ENCODE measurements at regions not wholly inside any gene's neighbourhood (a gene's known extent, or its start where the extent isn't known, plus 50 kb on each side); places are given as distances from the start of the nearest gene placed in this dataset.
"Not testable (repeated sequence)": the region's sequence is repeated elsewhere in the genome, so short reads cannot be mapped to it uniquely, and the experiment has no call there.

DNA sequence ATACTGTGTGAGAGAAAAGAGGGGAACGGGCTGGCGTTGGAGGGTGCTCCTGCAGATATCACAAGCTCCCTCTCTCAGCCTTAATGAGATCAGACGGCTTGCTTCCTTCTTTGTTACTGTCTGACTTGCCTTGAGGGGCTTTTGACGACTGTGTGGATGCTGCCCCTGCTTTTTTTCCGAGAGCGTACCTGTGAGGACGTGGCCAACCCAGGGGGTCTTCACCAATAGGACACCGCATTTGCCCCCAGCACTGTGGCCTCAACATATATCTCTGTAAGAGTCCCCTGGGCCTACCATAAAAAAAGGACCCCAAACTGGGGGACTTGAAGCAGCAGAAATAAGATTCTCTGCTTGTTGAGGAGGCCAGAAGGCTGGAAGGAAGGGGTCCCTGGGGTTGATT is 143.9 kb downstream of the SHOX start:
- Mint-ChIP-seq H3K27me3 (no peaks in the 10 kb centered on the region), H3K27ac (no peak overlapping the region), H3K9me3 (peaks cover 7 to 9% of the 10 kb centered on the region in 2 donors), H3K36me3 (ENCODE audit: insufficient read depth) (no peaks in the 10 kb centered on the region), H3K4me3 (no peak overlapping the region), H3K4me1 (ENCODE audit: low read depth in 2 of 2) (no peaks in the 10 kb centered on the region)
- DNase-seq: no peak
- ATAC-seq (replicated peaks): no peak

DNA sequence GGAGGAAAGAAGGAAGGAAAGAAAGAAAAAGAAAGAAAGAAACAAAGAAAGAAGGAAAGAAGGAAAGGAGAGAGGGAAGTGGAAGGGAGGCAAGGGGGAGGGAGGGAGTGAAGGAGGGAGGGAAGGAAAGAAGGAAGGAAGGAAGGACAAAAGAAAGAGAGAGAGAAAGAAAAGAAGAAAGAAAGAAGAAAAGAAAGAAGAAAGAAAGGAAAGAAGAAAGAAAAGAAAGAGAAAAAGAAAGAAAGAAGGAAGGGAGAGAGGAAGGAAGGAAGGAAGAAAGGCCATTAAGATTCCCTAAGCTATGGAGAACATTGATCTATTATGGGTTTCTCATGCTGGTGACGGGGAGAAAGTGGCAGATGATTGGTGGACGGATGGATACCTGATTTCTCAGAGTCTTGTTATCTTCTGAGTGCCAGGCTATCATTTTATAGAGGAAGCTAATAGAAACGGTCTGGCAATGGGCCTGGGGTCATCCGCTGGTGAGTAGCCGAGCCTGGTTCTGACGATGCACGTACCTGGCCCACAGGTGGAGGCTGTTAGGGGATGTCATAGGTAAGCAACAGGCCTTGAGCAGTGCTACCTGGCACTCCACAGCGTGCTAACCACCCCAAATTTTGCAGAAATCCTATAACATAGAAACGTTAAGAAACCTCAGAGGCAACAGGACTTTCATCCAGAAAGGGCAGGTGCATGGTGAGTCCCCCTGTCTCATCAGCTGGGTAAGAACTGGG is 142.9 kb downstream of the SHOX start:
- no peaks in the 10 kb centered on the region for H3K27me3 Mint-ChIP-seq
- peaks cover 0 to 5% of the 10 kb centered on the region in 2 donors for H3K9me3 Mint-ChIP-seq
- no peak overlapping the region for H3K4me3 Mint-ChIP-seq
- no peaks in the 10 kb centered on the region for H3K4me1 Mint-ChIP-seq (ENCODE audit: low read depth in 2 of 2)
- no peak for ATAC-seq (replicated peaks)
- no peaks in the 10 kb centered on the region for H3K36me3 Mint-ChIP-seq (ENCODE audit: insufficient read depth)
- no peak for DNase-seq
- H3K27ac Mint-ChIP-seq: no peak overlapping the region

DNA sequence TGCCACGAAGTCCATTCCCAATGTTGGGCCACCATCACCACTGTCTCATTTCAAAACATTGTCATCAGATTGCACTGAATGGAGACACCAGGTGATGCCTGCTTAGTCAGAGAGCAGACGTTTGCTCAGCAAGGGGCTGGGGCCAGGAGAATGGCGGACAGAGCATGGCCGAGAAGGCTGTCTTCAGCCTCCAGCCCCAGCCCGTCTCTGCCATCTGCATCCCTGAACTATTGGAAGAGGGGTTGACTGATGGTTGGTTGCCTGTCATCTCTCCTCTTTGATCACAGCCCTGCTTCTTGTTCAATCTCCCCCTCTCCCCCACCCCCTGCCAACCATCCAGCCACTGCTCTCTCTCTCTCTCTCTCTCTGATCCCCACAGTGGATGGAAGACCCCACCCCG is 140.9 kb downstream of the SHOX start:
- ATAC-seq (replicated peaks) (no peak), DNase-seq (no peak)
- peaks cover 0 to 10% of the 10 kb centered on the region in 2 donors for H3K9me3 Mint-ChIP-seq
- no peaks in the 10 kb centered on the region for H3K27me3 Mint-ChIP-seq
- no peak overlapping the region for H3K4me3 Mint-ChIP-seq
- H3K36me3 Mint-ChIP-seq (ENCODE audit: insufficient read depth): no peaks in the 10 kb centered on the region
- no peaks in the 10 kb centered on the region for H3K4me1 Mint-ChIP-seq (ENCODE audit: low read depth in 2 of 2)
- H3K27ac Mint-ChIP-seq: no peak overlapping the region

DNA sequence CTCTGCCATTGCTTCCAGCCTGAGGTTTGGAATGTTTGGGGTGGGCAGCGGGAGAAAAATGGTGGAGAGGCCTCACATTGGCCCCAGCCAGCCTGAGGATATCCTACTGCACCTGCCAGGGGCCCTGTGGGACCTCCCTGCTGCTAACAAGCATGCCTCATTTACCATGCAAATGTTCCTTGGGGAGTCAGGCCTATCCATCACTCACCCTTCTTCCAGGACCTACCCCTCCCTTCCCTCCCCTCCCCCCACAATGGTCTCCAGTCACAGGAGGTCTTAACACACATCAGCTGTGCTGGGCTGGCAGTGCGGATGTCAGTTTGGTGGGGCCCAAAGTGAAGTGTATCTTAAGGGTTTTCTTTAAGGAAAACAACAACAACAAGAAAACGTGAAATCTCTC is 139.2 kb downstream of the SHOX start:
- Mint-ChIP-seq H3K36me3 (ENCODE audit: insufficient read depth) (no peaks in the 10 kb centered on the region), H3K27ac (no peak overlapping the region), H3K4me3 (no peak overlapping the region), H3K4me1 (ENCODE audit: low read depth in 2 of 2) (no peaks in the 10 kb centered on the region), H3K9me3 (peaks cover 0 to 8% of the 10 kb centered on the region in 2 donors), H3K27me3 (no peaks in the 10 kb centered on the region)
- no peak for ATAC-seq (replicated peaks)
- no peak for DNase-seq

DNA sequence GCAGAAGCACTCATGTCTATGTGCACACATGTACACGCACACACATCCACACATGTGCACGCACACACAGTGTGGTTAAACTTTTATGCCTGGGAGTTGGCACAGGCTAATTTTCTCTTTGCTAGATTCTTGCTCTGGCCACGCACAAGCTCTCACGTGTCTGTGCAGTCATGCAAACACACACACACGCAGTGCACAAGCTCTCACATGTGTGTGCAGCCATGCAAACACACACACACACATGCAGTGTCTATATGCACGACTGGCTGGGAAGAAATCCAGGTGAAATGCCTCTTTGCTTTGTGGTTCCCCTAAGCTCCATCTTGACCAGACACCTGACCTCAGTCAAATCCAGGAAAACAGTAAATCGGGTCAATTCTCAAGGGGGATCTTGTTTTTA is 138.0 kb downstream of the SHOX start:
- Mint-ChIP-seq H3K27me3 (no peaks in the 10 kb centered on the region), H3K27ac (no peak overlapping the region), H3K9me3 (peaks cover 0 to 8% of the 10 kb centered on the region in 2 donors), H3K4me3 (no peak overlapping the region), H3K36me3 (ENCODE audit: insufficient read depth) (no peaks in the 10 kb centered on the region), H3K4me1 (ENCODE audit: low read depth in 2 of 2) (no peaks in the 10 kb centered on the region)
- ATAC-seq (replicated peaks) (no peak), DNase-seq (no peak)

DNA sequence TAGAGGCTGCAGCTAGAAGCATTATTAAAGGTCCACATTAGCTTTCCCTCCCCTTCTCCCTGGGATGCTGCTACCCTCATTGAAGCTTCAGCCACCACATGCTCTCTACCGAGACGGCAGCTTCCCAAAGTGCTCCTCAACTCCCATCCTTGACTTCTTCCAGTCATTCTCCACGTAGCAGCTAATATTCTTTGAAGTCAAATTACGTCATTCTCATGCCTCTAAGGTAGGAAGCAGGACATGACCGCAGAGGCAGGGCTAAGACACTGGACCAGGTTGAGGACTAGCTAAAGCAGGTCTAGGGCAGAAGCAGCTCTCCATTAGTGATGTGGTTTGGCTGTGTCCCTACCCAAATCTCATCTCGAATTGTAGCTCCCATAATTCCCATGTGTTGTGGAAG is 128.3 kb downstream of the SHOX start:
- DNase-seq: no peak
- no peaks in the 10 kb centered on the region for H3K36me3 Mint-ChIP-seq (ENCODE audit: insufficient read depth)
- H3K4me1 Mint-ChIP-seq (ENCODE audit: low read depth in 2 of 2): no peaks in the 10 kb centered on the region
- ATAC-seq (replicated peaks): no peak
- no peak overlapping the region for H3K27ac Mint-ChIP-seq
- peaks cover 9% of the 10 kb centered on the region in 2 donors for H3K9me3 Mint-ChIP-seq
- H3K4me3 Mint-ChIP-seq: no peak overlapping the region
- no peaks in the 10 kb centered on the region for H3K27me3 Mint-ChIP-seq

DNA sequence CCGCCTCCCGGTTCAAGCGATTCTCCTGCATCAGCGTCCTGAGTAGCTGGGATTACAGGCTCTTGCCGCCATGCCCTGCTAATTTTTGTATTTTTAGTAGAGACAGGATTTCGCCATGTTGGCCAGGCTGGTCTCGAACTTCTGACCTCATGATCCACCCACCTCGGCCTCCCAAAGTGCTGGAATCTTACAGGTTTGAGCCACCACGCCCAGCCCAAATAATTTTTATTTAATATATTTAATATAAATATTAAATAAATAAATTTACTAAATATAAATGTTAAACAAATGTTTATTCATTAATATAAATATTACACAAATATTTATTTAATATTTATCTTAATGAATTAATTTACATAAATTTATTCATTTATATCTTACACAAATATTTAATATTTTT is 120.2 kb downstream of the SHOX start:
- Mint-ChIP-seq H3K4me1 (ENCODE audit: low read depth in 2 of 2) (no peaks in the 10 kb centered on the region), H3K9me3 (peaks cover 0 to 11% of the 10 kb centered on the region in 2 donors), H3K27me3 (no peaks in the 10 kb centered on the region), H3K4me3 (no peak overlapping the region), H3K36me3 (ENCODE audit: insufficient read depth) (peaks cover 4% of the 10 kb centered on the region), H3K27ac (no peak overlapping the region)
- ATAC-seq (replicated peaks) (no peak), DNase-seq (no peak)

DNA sequence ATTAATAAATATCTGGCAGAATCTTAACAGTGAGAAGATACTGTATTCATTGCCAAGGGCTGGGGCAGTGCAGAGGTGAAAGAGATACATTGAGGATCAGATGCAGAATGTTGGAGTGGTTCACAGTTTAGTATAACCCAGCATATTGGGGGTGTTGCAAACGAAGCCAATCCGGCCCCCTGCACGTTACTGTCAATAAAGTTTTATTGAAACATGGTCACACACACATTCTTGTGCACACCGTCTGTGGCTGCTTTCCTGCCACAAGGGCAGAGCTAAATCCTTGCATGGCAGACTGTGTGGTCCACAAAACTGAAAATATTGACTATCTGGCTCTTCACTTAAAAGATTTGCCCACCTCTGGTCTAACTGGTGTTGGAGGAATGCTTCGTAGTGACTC is 119.7 kb downstream of the SHOX start:
- no peak overlapping the region for H3K4me3 Mint-ChIP-seq
- no peak for ATAC-seq (replicated peaks)

DNA sequence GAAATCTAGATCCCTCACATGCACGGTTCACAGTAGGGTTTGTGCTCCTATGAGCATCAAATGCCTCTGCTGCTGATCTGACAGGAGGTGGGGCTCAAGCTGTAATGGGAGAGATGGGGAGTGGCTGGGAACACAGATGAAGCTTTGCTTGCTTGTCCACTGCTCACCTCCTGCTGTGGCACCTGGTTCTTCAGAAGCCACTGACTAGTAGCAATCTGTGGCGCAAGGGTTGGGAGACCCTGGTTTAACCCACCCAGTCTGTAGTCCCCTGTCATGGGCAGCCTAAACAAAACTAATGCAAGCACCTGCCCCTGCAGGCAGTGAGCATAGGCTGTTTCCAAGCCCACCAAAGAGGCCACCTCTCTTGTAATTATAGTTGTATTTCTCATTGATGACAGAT is 116.6 kb downstream of the SHOX start:
- Mint-ChIP-seq H3K36me3 (ENCODE audit: insufficient read depth) (peaks cover 8% of the 10 kb centered on the region), H3K27ac (no peak overlapping the region), H3K27me3 (no peaks in the 10 kb centered on the region), H3K4me3 (no peak overlapping the region), H3K4me1 (ENCODE audit: low read depth in 2 of 2) (no peaks in the 10 kb centered on the region), H3K9me3 (peaks cover 14 to 34% of the 10 kb centered on the region in 2 donors)
- DNase-seq (no peak), ATAC-seq (replicated peaks) (no peak)

More for the DNA sequence above, 119.7 kb downstream of the SHOX start:
- no peak for DNase-seq
- H3K9me3 Mint-ChIP-seq: peaks cover 2 to 11% of the 10 kb centered on the region in 2 donors
- no peaks in the 10 kb centered on the region for H3K27me3 Mint-ChIP-seq
- peaks cover 4% of the 10 kb centered on the region for H3K36me3 Mint-ChIP-seq (ENCODE audit: insufficient read depth)
- H3K27ac Mint-ChIP-seq: no peak overlapping the region
- no peaks in the 10 kb centered on the region for H3K4me1 Mint-ChIP-seq (ENCODE audit: low read depth in 2 of 2)

DNA sequence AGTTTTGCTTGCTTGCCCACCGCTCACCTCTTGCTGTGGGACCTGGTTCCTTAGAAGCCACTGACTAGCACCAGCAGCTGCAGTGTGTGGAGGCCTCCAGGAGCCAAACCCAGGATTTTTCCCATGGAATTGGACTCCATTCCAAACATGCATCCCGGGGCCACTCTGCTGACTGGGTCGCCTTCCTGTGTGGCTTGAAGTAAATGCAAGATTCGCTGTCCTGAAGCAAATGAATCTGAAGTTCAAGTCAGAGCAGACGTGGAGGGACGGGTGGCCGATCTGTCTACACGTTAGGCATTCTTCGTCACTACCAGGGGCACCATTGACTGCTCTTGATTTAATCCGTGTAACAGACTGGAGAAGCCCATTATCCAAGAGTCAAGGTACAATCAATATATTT is 109.0 kb downstream of the SHOX start:
- Mint-ChIP-seq H3K27me3 (no peaks in the 10 kb centered on the region), H3K27ac (no peak overlapping the region), H3K4me1 (ENCODE audit: low read depth in 2 of 2) (no peaks in the 10 kb centered on the region), H3K9me3 (peaks cover 23 to 33% of the 10 kb centered on the region in 2 donors), H3K36me3 (ENCODE audit: insufficient read depth) (peaks cover 4% of the 10 kb centered on the region), H3K4me3 (no peak overlapping the region)
- DNase-seq: no peak
- no peak for ATAC-seq (replicated peaks)

DNA sequence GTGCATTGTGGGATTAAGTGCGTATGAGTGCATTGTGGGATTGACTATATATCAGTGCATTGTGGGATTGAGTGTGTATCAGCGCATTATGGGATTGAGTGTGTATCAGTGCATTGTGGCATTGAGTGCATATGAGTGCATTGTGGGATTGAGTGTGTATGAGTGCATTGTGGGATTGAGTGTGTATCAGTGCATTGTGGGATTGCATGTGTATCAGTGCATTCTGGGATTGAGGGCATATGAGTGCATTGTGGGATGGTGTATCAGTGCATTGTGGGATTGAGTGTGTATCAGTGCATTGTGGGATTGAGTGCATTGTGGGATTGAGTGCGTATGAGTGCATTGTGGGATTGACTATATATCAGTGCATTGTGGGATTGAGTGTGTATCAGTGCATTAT is 106.4 kb downstream of the SHOX start:
- H3K4me1 Mint-ChIP-seq (ENCODE audit: low read depth in 2 of 2): not testable (repeated sequence)

DNA sequence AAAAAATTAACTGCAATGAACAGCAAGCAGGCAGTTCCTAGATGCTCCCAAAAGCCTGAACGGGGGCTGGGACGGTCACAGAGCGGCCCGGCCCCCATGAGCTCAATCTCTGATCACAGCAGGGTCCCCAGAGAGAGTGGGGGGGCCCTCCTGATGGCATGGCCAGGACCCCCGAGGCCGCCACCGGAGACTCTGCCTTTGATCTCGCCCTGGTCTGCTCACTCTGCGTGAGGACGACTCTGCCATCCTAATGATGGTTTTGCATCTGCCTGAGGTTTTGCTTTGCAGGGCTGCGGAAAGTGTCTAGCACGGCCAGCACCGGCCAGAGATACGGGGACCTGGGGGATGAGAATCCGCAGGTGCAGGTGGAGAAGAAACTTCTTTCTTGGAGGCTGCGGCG is 103.8 kb downstream of the SHOX start:
- ATAC-seq (replicated peaks): no peak

More for the DNA sequence above, 106.4 kb downstream of the SHOX start:
- H3K36me3 Mint-ChIP-seq (ENCODE audit: insufficient read depth); H3K9me3 Mint-ChIP-seq; H3K4me3 Mint-ChIP-seq; H3K27ac Mint-ChIP-seq; H3K27me3 Mint-ChIP-seq; DNase-seq; ATAC-seq (replicated peaks): not testable (repeated sequence)

DNA sequence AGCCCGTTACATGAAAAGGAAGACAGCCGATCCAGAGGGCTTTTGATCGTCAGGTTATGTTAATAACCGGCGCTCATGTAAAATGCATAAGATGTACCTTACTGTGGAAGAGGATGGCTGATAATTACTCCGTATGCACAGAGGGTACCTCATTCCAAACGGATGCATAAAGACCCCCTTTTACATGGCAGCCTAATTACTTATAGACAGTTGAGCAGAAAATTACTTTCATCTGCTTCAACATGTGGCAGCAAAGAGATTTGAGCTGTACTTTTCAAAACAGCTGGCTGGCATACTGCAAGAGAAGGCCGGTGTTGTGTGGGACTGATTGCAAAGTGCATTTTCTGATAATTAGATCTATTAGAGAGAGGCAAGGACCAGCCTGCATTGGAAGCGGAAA is 103.4 kb downstream of the SHOX start:
- Mint-ChIP-seq H3K27me3 (no peaks in the 10 kb centered on the region), H3K36me3 (ENCODE audit: insufficient read depth) (no peaks in the 10 kb centered on the region), H3K9me3 (peaks cover 0 to 13% of the 10 kb centered on the region in 2 donors), H3K27ac (no peak overlapping the region), H3K4me3 (no peak overlapping the region), H3K4me1 (ENCODE audit: low read depth in 2 of 2) (no peaks in the 10 kb centered on the region)
- ATAC-seq (replicated peaks) (no peak), DNase-seq (no peak)

More for the DNA sequence above, 103.8 kb downstream of the SHOX start:
- DNase-seq: no peak
- Mint-ChIP-seq H3K4me3 (no peak overlapping the region), H3K27me3 (no peaks in the 10 kb centered on the region), H3K4me1 (ENCODE audit: low read depth in 2 of 2) (no peaks in the 10 kb centered on the region), H3K9me3 (peaks cover 0 to 13% of the 10 kb centered on the region in 2 donors), H3K27ac (no peak overlapping the region), H3K36me3 (ENCODE audit: insufficient read depth) (no peaks in the 10 kb centered on the region)

DNA sequence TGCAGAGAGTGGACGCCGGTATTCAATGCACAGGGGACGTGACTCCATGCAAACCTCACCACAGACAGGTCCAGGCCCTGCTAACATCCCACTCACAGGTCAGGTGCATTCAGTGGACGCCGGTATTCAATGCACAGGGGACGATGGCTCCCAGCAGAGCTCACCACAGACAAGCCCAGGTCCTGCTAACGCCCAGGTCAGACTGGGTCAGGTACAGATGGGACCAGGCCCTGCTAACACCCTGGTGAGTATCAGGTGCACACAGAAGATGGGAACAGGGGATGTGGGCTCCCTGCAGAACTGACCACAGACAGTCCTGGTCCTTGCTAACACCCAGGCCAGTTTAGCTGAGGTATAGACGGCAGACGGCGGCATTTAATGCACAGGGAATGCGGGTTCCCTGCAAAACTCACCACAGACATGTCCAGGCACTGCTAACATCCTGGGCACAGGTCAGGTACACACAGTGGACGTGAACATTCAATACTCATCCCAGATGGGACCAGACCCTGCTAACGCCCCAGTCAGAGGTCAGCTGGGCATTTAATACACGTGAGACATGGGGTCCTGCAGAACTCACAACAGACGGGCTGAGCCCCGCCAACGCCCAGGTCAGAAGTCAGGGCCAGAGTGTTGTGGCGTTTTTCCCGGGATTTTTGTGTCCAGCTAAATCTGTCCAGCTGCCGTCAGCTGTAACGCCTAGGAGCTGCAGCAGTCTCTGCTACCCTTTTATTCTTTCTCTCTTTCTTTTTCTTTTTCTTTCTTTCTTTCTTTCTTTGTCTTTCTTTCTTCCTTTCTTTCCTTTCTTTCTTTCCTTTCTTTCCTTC is 99.2 kb downstream of the SHOX start:
- Mint-ChIP-seq H3K9me3 (peaks cover 0 to 8% of the 10 kb centered on the region in 2 donors), H3K27ac (no peak overlapping the region), H3K4me1 (ENCODE audit: low read depth in 2 of 2) (no peaks in the 10 kb centered on the region), H3K27me3 (no peaks in the 10 kb centered on the region), H3K36me3 (ENCODE audit: insufficient read depth) (no peaks in the 10 kb centered on the region), H3K4me3 (no peak overlapping the region)
- no peak for DNase-seq
- no peak for ATAC-seq (replicated peaks)
